ENCODE measurements at regions not wholly inside any gene's neighbourhood (a gene's known extent, or its start where the extent isn't known, plus 50 kb on each side); places are given as distances from the start of the nearest gene placed in this dataset.
A peak's percentile ranks its signal among the peaks of the same experiment; 100 is the strongest.

DNA sequence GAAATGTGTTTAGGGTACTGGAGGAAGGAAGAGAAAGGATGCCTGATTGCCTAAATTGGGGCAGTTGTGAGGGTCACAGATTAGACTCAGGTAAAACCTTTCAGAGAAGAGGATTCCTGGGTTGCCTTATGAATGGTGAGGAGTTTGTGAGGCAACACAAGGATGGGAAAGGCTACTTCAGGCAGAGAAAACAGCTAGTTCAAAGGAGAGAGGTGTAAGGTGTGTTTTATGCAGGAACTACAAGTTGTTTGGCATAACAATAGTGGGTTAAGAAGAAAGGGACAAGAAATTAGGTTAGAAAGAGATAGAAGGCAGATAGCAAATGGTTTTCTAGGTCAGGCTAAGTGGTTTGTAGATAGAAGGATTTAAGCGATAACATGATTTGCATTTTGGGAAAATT lies 75.1 kb upstream of the PGRMC2 start:
- TF ChIP-seq CTCF (conservative IDR thresholded peaks at IDR 0.05): no peak
- H3K27ac ChIP-seq: no peak overlapping the region

GRCh38 chr4:128359422-128359821 lies 71.8 kb upstream of the PGRMC2 start:
- H3K27ac ChIP-seq: no peak overlapping the region
- no peak for TF ChIP-seq CTCF (conservative IDR thresholded peaks at IDR 0.05)

GRCh38 chr4:128358913-128359279 lies 71.3 kb upstream of the PGRMC2 start:
- H3K27ac ChIP-seq: no peak overlapping the region
- TF ChIP-seq CTCF (conservative IDR thresholded peaks at IDR 0.05): no peak

- H3K27ac ChIP-seq: no peak overlapping the region
- no peak for TF ChIP-seq CTCF (conservative IDR thresholded peaks at IDR 0.05)
Measured at GRCh38 chr4:128358231-128358912, 70.8 kb upstream of the PGRMC2 start.

DNA sequence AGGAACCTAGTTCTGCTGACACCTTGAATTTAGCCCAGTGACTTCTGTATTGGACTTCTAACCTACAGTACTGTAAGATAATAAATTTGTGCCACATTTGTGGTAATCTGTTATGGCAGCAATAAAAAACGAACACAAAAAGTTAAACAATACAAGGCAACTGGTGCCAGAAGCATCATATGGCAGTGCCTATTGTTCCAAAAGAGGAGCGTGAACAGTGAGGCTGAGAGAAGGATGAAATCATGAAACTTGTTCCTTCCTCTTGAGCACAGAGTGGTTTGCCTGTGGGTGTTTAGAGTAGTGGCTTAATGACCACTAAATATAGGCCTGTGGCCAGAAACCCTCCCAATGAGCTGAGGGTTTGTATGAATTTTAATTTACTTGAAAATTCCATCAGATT lies 69.7 kb upstream of the PGRMC2 start:
- TF ChIP-seq CTCF (conservative IDR thresholded peaks at IDR 0.05): no peak
- no peak overlapping the region for H3K27ac ChIP-seq

- TF ChIP-seq CTCF (conservative IDR thresholded peaks at IDR 0.05): no peak
- peak overlapping the region; percentile 75 for H3K27ac ChIP-seq
Measured at GRCh38 chr4:128355305-128355704, 67.7 kb upstream of the PGRMC2 start.

GRCh38 chr4:128354205-128354821 lies 66.7 kb upstream of the PGRMC2 start:
- TF ChIP-seq CTCF (conservative IDR thresholded peaks at IDR 0.05): no peak
- peak overlapping the region; percentile 75 for H3K27ac ChIP-seq

Data from VCaP (cell line).